ENCODE measurements at regions not wholly inside any gene's neighbourhood (a gene's known extent, or its start where the extent isn't known, plus 50 kb on each side); places are given as distances from the start of the nearest gene placed in this dataset.

GRCh38 chr5:12460493-12461261 is 556.4 kb upstream of the CTNND2 start:
- no peaks in the 10 kb centered on the region for H3K36me3 ChIP-seq
- DNase-seq (ENCODE audit: low spot score) (no peak), ATAC-seq (ENCODE audit: insufficient number of reproducible peaks, low FRiP score, low read depth) (no peak)
- H3K27ac ChIP-seq = no peak overlapping the region
- no peaks in the 10 kb centered on the region for H3K27me3 ChIP-seq (replicated peaks; ENCODE audit: insufficient read depth)
- no peak overlapping the region for H3K4me3 ChIP-seq
- TF ChIP-seq CTCF (IDR thresholded peaks at IDR 0.05) = no peak
- no peaks in the 10 kb centered on the region for H3K9me3 ChIP-seq
- no peaks in the 10 kb centered on the region for H3K4me1 ChIP-seq (ENCODE audit: control insufficient read depth in 1 of 2, low read depth in 2 of 2)

GRCh38 chr5:12459326-12459725 is 555.1 kb upstream of the CTNND2 start:
- DNase-seq (ENCODE audit: low spot score) = no peak
- no peak overlapping the region for H3K27ac ChIP-seq
- no peaks in the 10 kb centered on the region for H3K27me3 ChIP-seq (replicated peaks; ENCODE audit: insufficient read depth)
- no peak for ATAC-seq (ENCODE audit: insufficient number of reproducible peaks, low FRiP score, low read depth)
- no peaks in the 10 kb centered on the region for H3K36me3 ChIP-seq
- H3K4me1 ChIP-seq (ENCODE audit: control insufficient read depth in 1 of 2, low read depth in 2 of 2) = no peaks in the 10 kb centered on the region
- TF ChIP-seq CTCF (IDR thresholded peaks at IDR 0.05) = no peak
- H3K4me3 ChIP-seq = no peak overlapping the region
- H3K9me3 ChIP-seq = no peaks in the 10 kb centered on the region

- ATAC-seq (ENCODE audit: insufficient number of reproducible peaks, low FRiP score, low read depth) (no peak), DNase-seq (ENCODE audit: low spot score) (no peak)
- Histone ChIP-seq H3K27me3 (replicated peaks; ENCODE audit: insufficient read depth) (no peaks in the 10 kb centered on the region), H3K4me3 (no peak overlapping the region), H3K4me1 (ENCODE audit: control insufficient read depth in 1 of 2, low read depth in 2 of 2) (no peaks in the 10 kb centered on the region), H3K27ac (no peak overlapping the region), H3K9me3 (no peaks in the 10 kb centered on the region), H3K36me3 (no peaks in the 10 kb centered on the region)
- no peak for TF ChIP-seq CTCF (IDR thresholded peaks at IDR 0.05)
Measured at GRCh38 chr5:12419075-12419474, 514.8 kb upstream of the CTNND2 start.

- no peak for ATAC-seq (ENCODE audit: insufficient number of reproducible peaks, low FRiP score, low read depth)
- Histone ChIP-seq H3K9me3 (no peaks in the 10 kb centered on the region), H3K27me3 (replicated peaks; ENCODE audit: insufficient read depth) (no peaks in the 10 kb centered on the region)
Measured at GRCh38 chr5:12413585-12413984, 509.3 kb upstream of the CTNND2 start.

GRCh38 chr5:12413075-12413474 is 508.8 kb upstream of the CTNND2 start:
- H3K27ac ChIP-seq = no peak overlapping the region
- TF ChIP-seq CTCF (IDR thresholded peaks at IDR 0.05) = no peak
- DNase-seq (ENCODE audit: low spot score) (no peak), ATAC-seq (ENCODE audit: insufficient number of reproducible peaks, low FRiP score, low read depth) (no peak)
- H3K4me3 ChIP-seq = no peak overlapping the region
- no peaks in the 10 kb centered on the region for H3K27me3 ChIP-seq (replicated peaks; ENCODE audit: insufficient read depth)
- H3K9me3 ChIP-seq = no peaks in the 10 kb centered on the region
- H3K4me1 ChIP-seq (ENCODE audit: control insufficient read depth in 1 of 2, low read depth in 2 of 2) = no peaks in the 10 kb centered on the region
- no peaks in the 10 kb centered on the region for H3K36me3 ChIP-seq

More at GRCh38 chr5:12413585-12413984, 509.3 kb upstream of the CTNND2 start:
- no peak for TF ChIP-seq CTCF (IDR thresholded peaks at IDR 0.05)
- Histone ChIP-seq H3K36me3 (no peaks in the 10 kb centered on the region), H3K27ac (no peak overlapping the region), H3K4me3 (no peak overlapping the region), H3K4me1 (ENCODE audit: control insufficient read depth in 1 of 2, low read depth in 2 of 2) (no peaks in the 10 kb centered on the region)
- no peak for DNase-seq (ENCODE audit: low spot score)

Data from thoracic aorta (tissue), 2 donors.